Breast epithelium (tissue), 3 donors: ENCODE measurements at regions not wholly inside any gene's neighbourhood (a gene's known extent, or its start where the extent isn't known, plus 50 kb on each side); places are given as distances from the start of the nearest gene placed in this dataset.

Experiments
- CTCF ChIP-seq, 3 donors: fragments of 450-650 bp; IDR thresholded peaks; one replicate each; pipeline ENCODE4 v1.5.1; 2016 to 2017; ENCODE audit warnings: antibody characterized with exemption in 3 of 3, mild to moderate bottlenecking in 3 of 3, moderate library complexity in 3 of 3
- POLR2A ChIP-seq: fragments of 450-650 bp; IDR thresholded peaks from one replicate; pipeline ENCODE4 v1.6.1; 2016; ENCODE audit warnings: antibody characterized with exemption, mild to moderate bottlenecking, moderate library complexity

- TF ChIP-seq CTCF (IDR thresholded peaks at IDR 0.05) (no peak), POLR2A (no peak)
These were observed 528.3 kb downstream of the BUD13 start for GRCh38 chr11:116244439-116244838.
